ENCODE measurements at regions not wholly inside any gene's neighbourhood (a gene's known extent, or its start where the extent isn't known, plus 50 kb on each side); places are given as distances from the start of the nearest gene placed in this dataset.

DNA sequence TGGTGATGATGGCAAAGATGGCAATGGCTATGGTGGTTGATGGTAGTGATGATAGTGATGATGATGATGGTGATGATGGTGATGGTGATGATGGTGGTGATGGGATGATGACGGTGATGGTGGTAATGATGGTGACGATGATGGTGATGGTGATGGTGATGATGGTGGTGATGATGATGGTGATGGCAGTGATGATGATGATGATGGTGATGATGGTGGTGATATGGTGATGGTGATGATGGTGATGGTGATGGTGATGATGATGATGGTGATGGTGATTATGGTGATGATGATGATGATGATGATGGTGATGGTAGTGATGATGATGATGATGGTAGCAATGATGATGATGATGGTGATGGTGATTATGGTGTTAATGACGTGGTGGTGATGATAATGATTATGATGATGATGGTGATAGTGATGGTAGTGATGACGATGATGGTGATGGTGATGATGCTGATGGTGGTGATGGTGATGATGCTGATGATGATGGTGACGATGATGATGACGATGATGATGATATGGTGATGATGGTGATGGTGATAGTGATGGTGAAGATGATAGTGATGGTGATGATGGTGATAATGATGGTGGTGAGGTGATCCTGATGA is 232.1 kb downstream of the BRD1 start:
- Mint-ChIP-seq H3K36me3 (ENCODE audit: low read depth) (no peaks in the 10 kb centered on the region), H3K27ac (ENCODE audit: unreplicated experiment) (no peak overlapping the region)
- no peak for DNase-seq (ENCODE audit: low read depth, low spot score)

DNA sequence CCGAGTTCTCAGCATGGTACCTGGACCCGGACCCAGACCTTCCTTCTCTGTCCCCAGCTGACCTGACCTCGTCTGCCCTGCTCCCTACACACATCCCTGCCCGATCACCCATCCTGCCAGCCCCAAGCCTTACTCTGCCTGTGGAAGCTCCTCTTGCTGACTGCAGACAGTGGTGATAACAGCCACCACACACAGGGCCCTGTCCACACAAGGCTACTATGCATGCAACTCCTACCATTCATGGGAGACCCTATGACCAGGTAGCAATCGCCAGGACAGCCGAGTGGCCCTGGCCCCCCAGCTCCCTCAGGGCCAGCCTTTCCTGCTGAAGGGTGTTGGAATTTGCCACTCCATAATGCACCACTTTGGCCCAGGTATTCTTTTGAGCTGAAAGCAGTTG is 233.6 kb downstream of the BRD1 start:
- DNase-seq (ENCODE audit: low read depth, low spot score) = no peak
- TF ChIP-seq, protein P1, sequence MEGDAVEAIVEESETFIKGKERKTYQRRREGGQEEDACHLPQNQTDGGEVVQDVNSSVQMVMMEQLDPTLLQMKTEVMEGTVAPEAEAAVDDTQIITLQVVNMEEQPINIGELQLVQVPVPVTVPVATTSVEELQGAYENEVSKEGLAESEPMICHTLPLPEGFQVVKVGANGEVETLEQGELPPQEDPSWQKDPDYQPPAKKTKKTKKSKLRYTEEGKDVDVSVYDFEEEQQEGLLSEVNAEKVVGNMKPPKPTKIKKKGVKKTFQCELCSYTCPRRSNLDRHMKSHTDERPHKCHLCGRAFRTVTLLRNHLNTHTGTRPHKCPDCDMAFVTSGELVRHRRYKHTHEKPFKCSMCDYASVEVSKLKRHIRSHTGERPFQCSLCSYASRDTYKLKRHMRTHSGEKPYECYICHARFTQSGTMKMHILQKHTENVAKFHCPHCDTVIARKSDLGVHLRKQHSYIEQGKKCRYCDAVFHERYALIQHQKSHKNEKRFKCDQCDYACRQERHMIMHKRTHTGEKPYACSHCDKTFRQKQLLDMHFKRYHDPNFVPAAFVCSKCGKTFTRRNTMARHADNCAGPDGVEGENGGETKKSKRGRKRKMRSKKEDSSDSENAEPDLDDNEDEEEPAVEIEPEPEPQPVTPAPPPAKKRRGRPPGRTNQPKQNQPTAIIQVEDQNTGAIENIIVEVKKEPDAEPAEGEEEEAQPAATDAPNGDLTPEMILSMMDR (conservative IDR thresholded peaks at IDR 0.05) = no peak
- Mint-ChIP-seq H3K27me3 (ENCODE audit: low read depth) (no peaks in the 10 kb centered on the region), H3K4me3 (no peak overlapping the region), H3K36me3 (ENCODE audit: low read depth) (no peaks in the 10 kb centered on the region), H3K9me3 (no peaks in the 10 kb centered on the region), H3K27ac (ENCODE audit: unreplicated experiment) (no peak overlapping the region), H3K4me1 (no peaks in the 10 kb centered on the region)

More for the DNA sequence above, 232.1 kb downstream of the BRD1 start:
- no peaks in the 10 kb centered on the region for H3K9me3 Mint-ChIP-seq
- no peaks in the 10 kb centered on the region for H3K27me3 Mint-ChIP-seq (ENCODE audit: low read depth)
- no peak overlapping the region for H3K4me3 Mint-ChIP-seq
- TF ChIP-seq, protein P1 (conservative IDR thresholded peaks at IDR 0.05) = no peak
- no peaks in the 10 kb centered on the region for H3K4me1 Mint-ChIP-seq

DNA sequence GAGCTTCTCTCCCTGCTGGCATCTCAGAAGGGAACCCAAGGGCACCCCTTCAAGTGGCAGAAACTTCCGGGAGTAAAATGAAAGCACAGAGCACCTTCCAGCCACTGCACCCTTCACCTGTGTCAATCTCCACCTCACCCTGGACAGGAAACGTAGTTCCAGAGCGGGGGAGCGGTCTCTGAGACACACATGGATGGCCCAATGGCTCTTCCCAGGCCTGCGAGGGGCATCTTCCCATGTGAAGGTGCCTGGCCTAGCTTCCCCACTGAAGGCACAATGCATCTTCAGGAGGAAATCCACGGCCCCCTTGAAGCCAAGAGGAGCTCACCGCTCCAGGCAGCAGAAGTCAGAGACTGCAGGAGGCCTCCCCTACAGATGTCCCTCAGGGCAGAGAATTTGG is 234.2 kb downstream of the BRD1 start:
- no peaks in the 10 kb centered on the region for H3K27me3 Mint-ChIP-seq (ENCODE audit: low read depth)
- H3K9me3 Mint-ChIP-seq = no peaks in the 10 kb centered on the region
- no peaks in the 10 kb centered on the region for H3K36me3 Mint-ChIP-seq (ENCODE audit: low read depth)
- H3K4me3 Mint-ChIP-seq = no peak overlapping the region
- TF ChIP-seq, protein P1 (conservative IDR thresholded peaks at IDR 0.05) = no peak
- no peaks in the 10 kb centered on the region for H3K4me1 Mint-ChIP-seq
- H3K27ac Mint-ChIP-seq (ENCODE audit: unreplicated experiment) = no peak overlapping the region
- no peak for DNase-seq (ENCODE audit: low read depth, low spot score)

DNA sequence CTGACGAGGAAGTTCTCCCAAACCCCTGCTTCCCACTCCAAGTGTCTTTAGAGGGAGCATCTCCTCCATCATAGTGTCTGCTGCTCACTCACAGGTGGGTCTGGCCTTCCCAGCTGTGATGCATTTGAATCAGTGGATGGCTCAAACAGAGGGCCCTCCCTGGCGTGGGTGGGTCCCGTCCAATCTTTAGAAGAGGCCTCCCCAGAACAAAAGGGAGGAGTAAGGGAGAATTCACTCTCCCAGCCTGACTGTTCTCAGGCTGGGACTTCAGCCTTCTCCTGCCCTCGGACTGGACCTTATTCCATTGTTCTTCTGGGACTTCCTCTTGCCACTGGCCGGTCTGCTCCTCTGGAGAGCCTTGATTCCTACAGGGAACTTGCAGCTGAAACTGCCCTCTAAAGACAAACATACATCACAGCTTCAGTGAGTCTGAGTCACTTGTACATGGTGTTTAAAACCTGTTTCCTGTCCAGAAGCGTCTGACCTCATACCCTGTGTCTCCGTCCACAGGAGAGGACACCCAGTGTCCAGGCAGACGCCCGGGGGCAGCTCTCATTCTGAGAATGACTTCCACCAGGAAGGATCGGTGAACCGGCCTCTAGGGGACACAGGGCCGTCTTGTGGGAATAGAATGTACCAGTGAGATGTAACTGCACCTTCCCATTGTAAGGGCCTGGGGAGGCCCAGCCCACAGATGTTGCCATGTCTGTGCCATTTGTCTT is 234.7 kb downstream of the BRD1 start:
- H3K27me3 Mint-ChIP-seq (ENCODE audit: low read depth) = no peaks in the 10 kb centered on the region
- H3K36me3 Mint-ChIP-seq (ENCODE audit: low read depth) = no peaks in the 10 kb centered on the region
- no peak overlapping the region for H3K27ac Mint-ChIP-seq (ENCODE audit: unreplicated experiment)
- TF ChIP-seq, protein P1 (conservative IDR thresholded peaks at IDR 0.05) = no peak
- DNase-seq (ENCODE audit: low read depth, low spot score) = no peak
- H3K9me3 Mint-ChIP-seq = no peaks in the 10 kb centered on the region
- no peak overlapping the region for H3K4me3 Mint-ChIP-seq
- H3K4me1 Mint-ChIP-seq = no peaks in the 10 kb centered on the region

DNA sequence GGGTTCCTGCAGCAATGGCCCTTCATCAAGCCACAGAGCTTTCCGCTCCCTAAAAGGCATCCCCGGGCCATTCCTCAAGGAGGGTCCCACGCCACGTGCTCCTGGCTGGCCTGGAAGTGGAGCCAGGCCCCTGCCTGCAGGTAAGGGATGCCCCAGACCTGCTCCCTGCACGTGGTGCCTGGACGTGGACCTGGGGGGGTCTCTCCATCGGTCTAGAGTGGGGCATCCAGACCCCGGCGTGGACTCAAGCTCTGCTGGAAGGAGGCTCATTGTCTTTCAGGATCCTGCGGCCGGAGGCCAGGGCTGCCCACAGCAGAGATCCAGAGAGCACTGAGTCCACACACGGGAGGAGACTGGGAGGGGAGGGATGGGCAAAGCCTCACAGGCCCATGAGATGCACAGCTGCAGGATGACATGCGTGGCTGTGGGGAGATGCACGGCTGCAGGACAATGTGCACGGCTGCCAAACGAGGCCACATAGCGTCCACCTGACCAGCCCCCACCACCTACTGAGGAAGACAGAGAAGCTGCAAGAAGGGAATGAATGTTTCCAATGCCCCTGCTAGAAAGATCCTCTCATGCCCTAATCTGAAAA is 236.7 kb downstream of the BRD1 start:
- H3K9me3 Mint-ChIP-seq = no peaks in the 10 kb centered on the region
- TF ChIP-seq, protein P1 (conservative IDR thresholded peaks at IDR 0.05) = no peak
- H3K36me3 Mint-ChIP-seq (ENCODE audit: low read depth) = no peaks in the 10 kb centered on the region
- DNase-seq (ENCODE audit: low read depth, low spot score) = no peak
- no peak overlapping the region for H3K4me3 Mint-ChIP-seq
- no peak overlapping the region for H3K27ac Mint-ChIP-seq (ENCODE audit: unreplicated experiment)
- H3K4me1 Mint-ChIP-seq = no peaks in the 10 kb centered on the region
- H3K27me3 Mint-ChIP-seq (ENCODE audit: low read depth) = no peaks in the 10 kb centered on the region

Data from neural crest cell (in vitro differentiated cells).